HepG2 (cell line): ENCODE measurements at regions not wholly inside any gene's neighbourhood (a gene's known extent, or its start where the extent isn't known, plus 50 kb on each side); places are given as distances from the start of the nearest gene placed in this dataset.

ENCODE experiments used
- ELF1 ChIP-seq: sonication (generic); formaldehyde crosslinking; IDR thresholded peaks from 2 replicates; pipeline ENCODE4 v1.4.0; 2020; ENCODE audit warnings: missing genetic modification reagents
- PRPF4 ChIP-seq: fragments of 200-400 bp; formaldehyde crosslinking; IDR thresholded peaks from 2 replicates; pipeline ENCODE4 v1.6.1; 2016; ENCODE audit warnings: low read length, low read depth; ENCODE audit not compliant: poor library complexity, severe bottlenecking
- SYNCRIP ChIP-seq: fragments of 200-400 bp; formaldehyde crosslinking; IDR thresholded peaks from 2 replicates; pipeline ENCODE4 v1.6.1; 2018; ENCODE audit warnings: mild to moderate bottlenecking, low read depth, low read length; ENCODE audit not compliant: insufficient read depth
- ZBTB10 ChIP-seq: sonication (generic); formaldehyde crosslinking; IDR thresholded peaks from 2 replicates; pipeline ENCODE4 v1.4.0; 2020; ENCODE audit warnings: missing genetic modification reagents, borderline replicate concordance
- ZBTB3 ChIP-seq: sonication (generic); formaldehyde crosslinking; IDR thresholded peaks from 2 replicates; pipeline ENCODE4 v1.4.0; 2020; ENCODE audit warnings: low read depth, mild to moderate bottlenecking, moderate library complexity, missing genetic modification reagents, borderline replicate concordance
- ZNF839 ChIP-seq: sonication (generic); formaldehyde crosslinking; IDR thresholded peaks from 2 replicates; pipeline ENCODE4 v1.4.0; 2020; ENCODE audit warnings: missing genetic modification reagents, mild to moderate bottlenecking, borderline replicate concordance
- TF ChIP-seq, protein P1 (sequence below): sonication (generic); formaldehyde crosslinking; IDR thresholded peaks from 2 replicates; pipeline ENCODE4 v1.4.0; 2020; ENCODE audit warnings: missing genetic modification reagents
- TF ChIP-seq, protein P2 (sequence below): sonication (generic); formaldehyde crosslinking; conservative IDR thresholded peaks from 2 replicates; pipeline ENCODE4 v1.4.0; 2020; ENCODE audit warnings: missing genetic modification reagents

GRCh38 chr7:22551768-22552513 is 52.0 kb upstream of the STEAP1B start (continued):
- TF ChIP-seq ZBTB10 (CRISPR knock-in tag) (no peak), PRPF4 (no peak), SYNCRIP (no peak), ZNF839 (CRISPR knock-in tag) (no peak), ELF1 (CRISPR knock-in tag) (no peak), ZBTB3 (CRISPR knock-in tag) (no peak)
- TF ChIP-seq, protein P1, sequence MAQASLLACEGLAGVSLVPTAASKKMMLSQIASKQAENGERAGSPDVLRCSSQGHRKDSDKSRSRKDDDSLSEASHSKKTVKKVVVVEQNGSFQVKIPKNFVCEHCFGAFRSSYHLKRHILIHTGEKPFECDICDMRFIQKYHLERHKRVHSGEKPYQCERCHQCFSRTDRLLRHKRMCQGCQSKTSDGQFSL (CRISPR knock-in tag) = no peak
- TF ChIP-seq, protein P2, sequence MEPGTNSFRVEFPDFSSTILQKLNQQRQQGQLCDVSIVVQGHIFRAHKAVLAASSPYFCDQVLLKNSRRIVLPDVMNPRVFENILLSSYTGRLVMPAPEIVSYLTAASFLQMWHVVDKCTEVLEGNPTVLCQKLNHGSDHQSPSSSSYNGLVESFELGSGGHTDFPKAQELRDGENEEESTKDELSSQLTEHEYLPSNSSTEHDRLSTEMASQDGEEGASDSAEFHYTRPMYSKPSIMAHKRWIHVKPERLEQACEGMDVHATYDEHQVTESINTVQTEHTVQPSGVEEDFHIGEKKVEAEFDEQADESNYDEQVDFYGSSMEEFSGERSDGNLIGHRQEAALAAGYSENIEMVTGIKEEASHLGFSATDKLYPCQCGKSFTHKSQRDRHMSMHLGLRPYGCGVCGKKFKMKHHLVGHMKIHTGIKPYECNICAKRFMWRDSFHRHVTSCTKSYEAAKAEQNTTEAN (CRISPR knock-in tag) = no peak
